Hepatic stellate cell (primary cell): ENCODE measurements at regions not wholly inside any gene's neighbourhood (a gene's known extent, or its start where the extent isn't known, plus 50 kb on each side); places are given as distances from the start of the nearest gene placed in this dataset.
"Not testable (repeated sequence)": the region's sequence is repeated elsewhere in the genome, so short reads cannot be mapped to it uniquely, and the experiment has no call there.

ENCODE experiments used
- DNase-seq: peaks from one replicate; pipeline ENCODE4 v3.0.0; 2011; ENCODE audit warnings: low spot score

GRCh38 chr13:84187626-84188025 lies 305.4 kb upstream of the SLITRK1 start:
- no peak for DNase-seq

- DNase-seq, result no peak
Measured at GRCh38 chr13:84139561-84140158, 257.4 kb upstream of the SLITRK1 start.

- DNase-seq, result no peak
Measured at GRCh38 chr13:84137292-84137691, 255.0 kb upstream of the SLITRK1 start.

- DNase-seq, result no peak
Measured at GRCh38 chr13:84136582-84136981, 254.3 kb upstream of the SLITRK1 start.

GRCh38 chr13:84132491-84132890 lies 250.2 kb upstream of the SLITRK1 start:
- no peak for DNase-seq

GRCh38 chr13:84131249-84131648 lies 249.0 kb upstream of the SLITRK1 start:
- no peak for DNase-seq

- no peak for DNase-seq
Measured at GRCh38 chr13:84130495-84131114, 248.3 kb upstream of the SLITRK1 start.

- DNase-seq, result no peak
Measured at GRCh38 chr13:84129966-84130365, 247.7 kb upstream of the SLITRK1 start.

- no peak for DNase-seq
Measured at GRCh38 chr13:84127597-84128128, 245.4 kb upstream of the SLITRK1 start.

- no peak for DNase-seq
Measured at GRCh38 chr13:84126671-84127171, 244.4 kb upstream of the SLITRK1 start.

GRCh38 chr13:84121456-84121855 lies 239.2 kb upstream of the SLITRK1 start:
- no peak for DNase-seq

GRCh38 chr13:84118839-84119409 lies 236.7 kb upstream of the SLITRK1 start:
- no peak for DNase-seq

- DNase-seq, result no peak
Measured at GRCh38 chr13:84098273-84098672, 216.0 kb upstream of the SLITRK1 start.

- no peak for DNase-seq
Measured at GRCh38 chr13:84097148-84097547, 214.9 kb upstream of the SLITRK1 start.

- DNase-seq, result no peak
Measured at GRCh38 chr13:84096216-84096615, 213.9 kb upstream of the SLITRK1 start.

- DNase-seq, result no peak
Measured at GRCh38 chr13:84088996-84089395, 206.7 kb upstream of the SLITRK1 start.

GRCh38 chr13:84086847-84087162 lies 204.5 kb upstream of the SLITRK1 start:
- DNase-seq, result no peak

- DNase-seq, result not testable (repeated sequence)
Measured at GRCh38 chr13:84086098-84086846, 204.0 kb upstream of the SLITRK1 start.

GRCh38 chr13:84082462-84082861 lies 200.2 kb upstream of the SLITRK1 start:
- no peak for DNase-seq

- no peak for DNase-seq
Measured at GRCh38 chr13:84080748-84081530, 198.7 kb upstream of the SLITRK1 start.

GRCh38 chr13:84077271-84077670 lies 195.0 kb upstream of the SLITRK1 start:
- DNase-seq, result no peak

GRCh38 chr13:84076280-84076679 lies 194.0 kb upstream of the SLITRK1 start:
- no peak for DNase-seq
